WTC11 (cell line): ENCODE measurements at regions not wholly inside any gene's neighbourhood (a gene's known extent, or its start where the extent isn't known, plus 50 kb on each side); places are given as distances from the start of the nearest gene placed in this dataset.

Experiments used
- ATAC-seq: fragments of 200-7000 bp; cut with Tn5 transposase; 2 replicates; pipeline ENCODE4 v1.10.0; 2021; ENCODE audit warnings: mild to moderate bottlenecking, moderate library complexity
- CTCF ChIA-PET: fragments of 300-600 bp; sonication (Branson Sonifier 250); formaldehyde crosslinking; loops from one replicate; lab custom pipeline; 2021; ENCODE audit warnings: antibody characterized with exemption; lab: Charles Lee
- POLR2A ChIA-PET: fragments of 350-600 bp; sonication (Branson Sonifier 250); formaldehyde crosslinking; loops from one replicate; lab custom pipeline; 2021; ENCODE audit warnings: antibody characterized with exemption; lab: Charles Lee
- DNase-seq: peaks from one replicate; pipeline ENCODE4 v3.0.0; 2021; ENCODE audit warnings: low spot score
- H3K27ac Mint-ChIP-seq: 2 replicates; pipeline ENCODE4 v1.8.0; 2021; ENCODE audit warnings: mixed read lengths
- H3K27me3 Mint-ChIP-seq: 2 replicates; pipeline ENCODE4 v1.8.0; 2021; ENCODE audit warnings: low read depth, mild to moderate bottlenecking, moderate library complexity, mixed read lengths
- H3K36me3 Mint-ChIP-seq: 2 replicates; pipeline ENCODE4 v1.8.0; 2021; ENCODE audit warnings: mixed read lengths
- H3K4me1 Mint-ChIP-seq: 2 replicates; pipeline ENCODE4 v1.8.0; 2022; ENCODE audit warnings: mixed read lengths
- H3K4me3 Mint-ChIP-seq: 2 replicates; pipeline ENCODE4 v1.8.0; 2021; ENCODE audit warnings: mild to moderate bottlenecking, moderate library complexity, mixed read lengths
- H3K9me3 Mint-ChIP-seq: 2 replicates; pipeline ENCODE4 v1.8.0; 2021; ENCODE audit warnings: mixed read lengths
- ATF1 ChIP-seq: sonication (generic); formaldehyde crosslinking; IDR thresholded peaks from 2 replicates; pipeline ENCODE4 v1.8.1; 2023; ENCODE audit warnings: mild to moderate bottlenecking, moderate library complexity, missing genetic modification reagents
- FOXJ3 ChIP-seq: sonication (generic); formaldehyde crosslinking; IDR thresholded peaks from 2 replicates; pipeline ENCODE4 v1.9.0; 2021; ENCODE audit warnings: missing genetic modification reagents, mild to moderate bottlenecking, borderline replicate concordance
- FOXP1 ChIP-seq: sonication (generic); formaldehyde crosslinking; IDR thresholded peaks from 2 replicates; pipeline ENCODE4 v1.8.0; 2022; ENCODE audit warnings: missing genetic modification reagents, mild to moderate bottlenecking, moderate library complexity, borderline replicate concordance
- GRHL2 ChIP-seq: fragments of 250-450 bp; sonication (Bioruptor Pico); IDR thresholded peaks from 2 replicates; pipeline ENCODE4 v1.8.0; 2022; ENCODE audit warnings: mild to moderate bottlenecking, moderate library complexity; ENCODE audit not compliant: insufficient replicate concordance, severe bottlenecking
- HMGA2 ChIP-seq: fragments of 250-450 bp; sonication (Bioruptor Pico); IDR thresholded peaks from 2 replicates; pipeline ENCODE4 v1.4.0; 2021; ENCODE audit warnings: mild to moderate bottlenecking, moderate library complexity
- JAZF1 ChIP-seq: fragments of 250-450 bp; sonication (Bioruptor Pico); IDR thresholded peaks from 2 replicates; pipeline ENCODE4 v1.9.0; 2021; ENCODE audit warnings: moderate library complexity, mild to moderate bottlenecking, inconsistent platforms
- JUN ChIP-seq: sonication (generic); formaldehyde crosslinking; IDR thresholded peaks from 2 replicates; pipeline ENCODE4 v1.8.0; 2023; ENCODE audit warnings: mild to moderate bottlenecking, missing genetic modification reagents
- KAT7 ChIP-seq: sonication (generic); formaldehyde crosslinking; IDR thresholded peaks from 2 replicates; pipeline ENCODE4 v1.8.1; 2023; ENCODE audit warnings: missing genetic modification reagents, mild to moderate bottlenecking, borderline replicate concordance
- TCF7 ChIP-seq: sonication (generic); formaldehyde crosslinking; IDR thresholded peaks from 2 replicates; pipeline ENCODE4 v1.8.0; 2022; ENCODE audit warnings: mild to moderate bottlenecking, low read depth, missing genetic modification reagents, moderate library complexity
- ZBTB21 ChIP-seq: sonication (generic); formaldehyde crosslinking; IDR thresholded peaks from 2 replicates; pipeline ENCODE4 v1.8.1; 2023; ENCODE audit warnings: mild to moderate bottlenecking, missing genetic modification reagents, borderline replicate concordance
- ZNF263 ChIP-seq: sonication (generic); formaldehyde crosslinking; IDR thresholded peaks from 2 replicates; pipeline ENCODE4 v1.8.1; 2022; ENCODE audit warnings: low read depth, mild to moderate bottlenecking, moderate library complexity, missing genetic modification reagents
- ZNF423 ChIP-seq: fragments of 250-450 bp; sonication (Bioruptor Pico); IDR thresholded peaks from 2 replicates; pipeline ENCODE4 v2.1.2; 2022; ENCODE audit warnings: mild to moderate bottlenecking, moderate library complexity
- TF ChIP-seq, protein P1 (sequence below): fragments of 250-450 bp; sonication (Bioruptor Pico); IDR thresholded peaks from 2 replicates; pipeline ENCODE4 v1.9.0; 2021; ENCODE audit warnings: moderate library complexity, mild to moderate bottlenecking, inconsistent platforms, borderline replicate concordance
- TF ChIP-seq, protein P2 (sequence below): sonication (generic); formaldehyde crosslinking; conservative IDR thresholded peaks from 2 replicates; pipeline ENCODE4 v1.8.1; 2023; ENCODE audit warnings: mild to moderate bottlenecking, low read depth, missing genetic modification reagents, moderate library complexity
- TF ChIP-seq, protein P3 (sequence below): sonication (generic); formaldehyde crosslinking; IDR thresholded peaks from 2 replicates; pipeline ENCODE4 v1.8.1; 2022; ENCODE audit warnings: low read depth, missing genetic modification reagents, borderline replicate concordance
- TF ChIP-seq, protein P4 (sequence below): fragments of 250-450 bp; sonication (Bioruptor Pico); conservative IDR thresholded peaks from 2 replicates; pipeline ENCODE4 v1.9.0; 2021; ENCODE audit warnings: mild to moderate bottlenecking
- TF ChIP-seq, protein P5 (sequence below): sonication (generic); formaldehyde crosslinking; IDR thresholded peaks from 2 replicates; pipeline ENCODE4 v1.8.1; 2023; ENCODE audit warnings: mild to moderate bottlenecking, missing genetic modification reagents, borderline replicate concordance
- TF ChIP-seq, protein P6 (sequence below): sonication (generic); formaldehyde crosslinking; IDR thresholded peaks from 2 replicates; pipeline ENCODE4 v1.8.1; 2022; ENCODE audit warnings: mild to moderate bottlenecking, missing genetic modification reagents, moderate library complexity, borderline replicate concordance

DNA sequence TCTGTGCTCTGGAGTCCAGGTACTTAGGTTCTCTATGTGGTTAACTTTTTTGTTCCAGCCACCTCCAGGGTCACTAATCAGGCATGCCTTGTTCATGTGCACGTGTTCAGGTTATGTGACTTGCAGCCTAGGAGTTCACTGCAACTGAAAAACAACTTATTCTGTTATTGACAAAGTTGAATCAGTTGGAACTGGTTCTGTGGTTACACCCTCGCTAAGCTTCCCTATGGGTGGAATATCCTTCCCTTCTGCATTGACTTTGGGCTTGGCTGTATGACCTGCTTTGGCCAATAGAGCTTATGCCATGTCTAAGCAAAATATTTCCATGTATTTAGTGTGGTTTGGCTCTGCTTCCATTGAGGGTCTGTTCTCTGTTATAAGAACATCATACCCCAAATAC is 66.0 kb upstream of the DNAH14 start (continued):
- TF ChIP-seq, protein P1, sequence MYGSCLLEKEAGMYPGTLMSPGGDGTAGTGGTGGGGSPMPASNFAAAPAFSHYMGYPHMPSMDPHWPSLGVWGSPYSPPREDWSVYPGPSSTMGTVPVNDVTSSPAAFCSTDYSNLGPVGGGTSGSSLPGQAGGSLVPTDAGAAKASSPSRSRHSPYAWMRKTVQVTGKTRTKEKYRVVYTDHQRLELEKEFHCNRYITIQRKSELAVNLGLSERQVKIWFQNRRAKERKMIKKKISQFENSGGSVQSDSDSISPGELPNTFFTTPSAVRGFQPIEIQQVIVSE (CRISPR knock-in tag), result no peak
- TF ChIP-seq, protein P2, sequence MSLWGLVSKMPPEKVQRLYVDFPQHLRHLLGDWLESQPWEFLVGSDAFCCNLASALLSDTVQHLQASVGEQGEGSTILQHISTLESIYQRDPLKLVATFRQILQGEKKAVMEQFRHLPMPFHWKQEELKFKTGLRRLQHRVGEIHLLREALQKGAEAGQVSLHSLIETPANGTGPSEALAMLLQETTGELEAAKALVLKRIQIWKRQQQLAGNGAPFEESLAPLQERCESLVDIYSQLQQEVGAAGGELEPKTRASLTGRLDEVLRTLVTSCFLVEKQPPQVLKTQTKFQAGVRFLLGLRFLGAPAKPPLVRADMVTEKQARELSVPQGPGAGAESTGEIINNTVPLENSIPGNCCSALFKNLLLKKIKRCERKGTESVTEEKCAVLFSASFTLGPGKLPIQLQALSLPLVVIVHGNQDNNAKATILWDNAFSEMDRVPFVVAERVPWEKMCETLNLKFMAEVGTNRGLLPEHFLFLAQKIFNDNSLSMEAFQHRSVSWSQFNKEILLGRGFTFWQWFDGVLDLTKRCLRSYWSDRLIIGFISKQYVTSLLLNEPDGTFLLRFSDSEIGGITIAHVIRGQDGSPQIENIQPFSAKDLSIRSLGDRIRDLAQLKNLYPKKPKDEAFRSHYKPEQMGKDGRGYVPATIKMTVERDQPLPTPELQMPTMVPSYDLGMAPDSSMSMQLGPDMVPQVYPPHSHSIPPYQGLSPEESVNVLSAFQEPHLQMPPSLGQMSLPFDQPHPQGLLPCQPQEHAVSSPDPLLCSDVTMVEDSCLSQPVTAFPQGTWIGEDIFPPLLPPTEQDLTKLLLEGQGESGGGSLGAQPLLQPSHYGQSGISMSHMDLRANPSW (CRISPR knock-in tag), result no peak
- no peak for TF ChIP-seq JAZF1 (CRISPR knock-in tag)

DNA sequence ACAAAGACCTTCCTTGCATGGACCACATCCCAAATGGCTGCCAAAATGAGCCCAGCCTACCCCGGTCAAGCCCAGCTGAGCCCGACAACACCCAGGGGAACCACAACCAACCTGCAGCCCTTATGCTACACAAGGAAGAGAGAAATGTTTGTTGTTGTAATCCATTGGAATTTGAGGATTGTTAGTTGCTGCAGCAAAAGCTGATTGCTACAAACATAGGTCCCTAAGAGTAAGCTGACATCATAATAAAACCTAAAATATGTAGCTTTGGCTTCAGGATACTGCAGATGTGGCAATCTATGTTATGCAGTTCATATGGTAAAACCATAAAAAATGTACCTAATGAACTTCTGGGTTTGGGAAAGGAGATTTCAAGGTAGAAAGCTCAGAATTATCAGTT is 65.5 kb upstream of the DNAH14 start:
- TF ChIP-seq FOXP1 (no peak), GRHL2 (CRISPR knock-in tag) (no peak)
- TF ChIP-seq, protein P3, sequence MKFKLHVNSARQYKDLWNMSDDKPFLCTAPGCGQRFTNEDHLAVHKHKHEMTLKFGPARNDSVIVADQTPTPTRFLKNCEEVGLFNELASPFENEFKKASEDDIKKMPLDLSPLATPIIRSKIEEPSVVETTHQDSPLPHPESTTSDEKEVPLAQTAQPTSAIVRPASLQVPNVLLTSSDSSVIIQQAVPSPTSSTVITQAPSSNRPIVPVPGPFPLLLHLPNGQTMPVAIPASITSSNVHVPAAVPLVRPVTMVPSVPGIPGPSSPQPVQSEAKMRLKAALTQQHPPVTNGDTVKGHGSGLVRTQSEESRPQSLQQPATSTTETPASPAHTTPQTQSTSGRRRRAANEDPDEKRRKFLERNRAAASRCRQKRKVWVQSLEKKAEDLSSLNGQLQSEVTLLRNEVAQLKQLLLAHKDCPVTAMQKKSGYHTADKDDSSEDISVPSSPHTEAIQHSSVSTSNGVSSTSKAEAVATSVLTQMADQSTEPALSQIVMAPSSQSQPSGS, result no peak
- H3K4me3 Mint-ChIP-seq, result no peak overlapping the region
- CTCF ChIA-PET, result interaction anchor here (1.1 to 3.9 kb wide), 2 partner anchors 11 to 351 kb away, joined by 3 to 38 read pairs; no protein-coding TSS in a partner anchor
- H3K36me3 Mint-ChIP-seq, result 0 out of 2 replicates have a peak, but pooled peaks cover 8% of the 10 kb centered on the region
- H3K4me1 Mint-ChIP-seq, result no peaks in the 10 kb centered on the region
- no peak for ATAC-seq
- H3K27me3 Mint-ChIP-seq, result no peaks in the 10 kb centered on the region
- no peak overlapping the region for H3K27ac Mint-ChIP-seq
- no peak for DNase-seq
- H3K9me3 Mint-ChIP-seq, result peaks cover 23% of the 10 kb centered on the region
- POLR2A ChIA-PET, result no interaction called here

DNA sequence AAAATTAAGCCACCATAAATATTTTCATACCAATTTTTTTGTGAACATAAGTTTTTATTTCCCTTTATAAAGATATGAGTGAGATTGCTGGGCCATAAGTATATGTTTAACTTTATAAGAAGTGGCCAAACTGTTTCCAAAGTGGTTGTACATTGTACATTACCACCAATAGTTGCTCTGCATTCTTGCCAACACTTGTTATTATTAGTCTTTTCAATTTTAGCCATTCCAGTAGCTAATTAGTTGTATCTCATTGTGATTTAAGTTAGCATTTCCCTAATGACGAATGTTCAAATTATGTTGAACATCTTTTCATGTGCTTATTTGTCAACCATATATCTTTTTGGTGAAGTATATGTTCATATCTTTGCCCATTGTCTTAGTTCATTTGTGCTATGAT is 64.0 kb upstream of the DNAH14 start:
- ChIA-PET POLR2A (no interaction called here), CTCF (no interaction called here)
- H3K9me3 Mint-ChIP-seq, result peaks cover 23% of the 10 kb centered on the region
- H3K4me3 Mint-ChIP-seq, result no peak overlapping the region
- TF ChIP-seq FOXP1, result no peak
- DNase-seq, result no peak
- ATAC-seq, result no peak
- H3K27ac Mint-ChIP-seq, result no peak overlapping the region
- H3K4me1 Mint-ChIP-seq, result no peaks in the 10 kb centered on the region
- H3K27me3 Mint-ChIP-seq, result no peaks in the 10 kb centered on the region
- 0 out of 2 replicates have a peak, but pooled peaks cover 8% of the 10 kb centered on the region for H3K36me3 Mint-ChIP-seq

DNA sequence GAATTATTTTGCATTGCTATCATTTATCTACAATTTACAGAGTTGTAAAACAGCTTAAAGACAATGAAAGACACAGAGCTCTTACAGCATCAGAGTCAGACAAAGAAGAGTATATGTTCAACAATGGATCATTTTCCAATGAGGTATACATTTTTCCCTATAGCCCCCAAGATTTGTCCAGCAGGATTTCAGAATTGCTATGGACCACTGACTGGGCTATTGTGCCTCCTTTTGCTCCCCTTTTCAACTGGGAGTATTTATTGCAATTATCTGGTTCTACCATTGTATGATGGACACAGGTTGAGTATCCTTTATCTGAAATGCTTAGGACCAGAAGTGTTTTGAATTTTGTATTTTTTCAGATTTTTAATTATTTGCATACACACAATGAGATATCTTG is 62.5 kb upstream of the DNAH14 start:
- CTCF ChIA-PET, result no interaction called here
- ATAC-seq, result no peak
- DNase-seq, result no peak
- Mint-ChIP-seq H3K9me3 (peaks cover 23% of the 10 kb centered on the region), H3K4me3 (no peak overlapping the region), H3K4me1 (no peaks in the 10 kb centered on the region), H3K36me3 (0 out of 2 replicates have a peak, but pooled peaks cover 8% of the 10 kb centered on the region), H3K27ac (no peak overlapping the region), H3K27me3 (no peaks in the 10 kb centered on the region)
- POLR2A ChIA-PET, result no interaction called here
- TF ChIP-seq, protein P4, sequence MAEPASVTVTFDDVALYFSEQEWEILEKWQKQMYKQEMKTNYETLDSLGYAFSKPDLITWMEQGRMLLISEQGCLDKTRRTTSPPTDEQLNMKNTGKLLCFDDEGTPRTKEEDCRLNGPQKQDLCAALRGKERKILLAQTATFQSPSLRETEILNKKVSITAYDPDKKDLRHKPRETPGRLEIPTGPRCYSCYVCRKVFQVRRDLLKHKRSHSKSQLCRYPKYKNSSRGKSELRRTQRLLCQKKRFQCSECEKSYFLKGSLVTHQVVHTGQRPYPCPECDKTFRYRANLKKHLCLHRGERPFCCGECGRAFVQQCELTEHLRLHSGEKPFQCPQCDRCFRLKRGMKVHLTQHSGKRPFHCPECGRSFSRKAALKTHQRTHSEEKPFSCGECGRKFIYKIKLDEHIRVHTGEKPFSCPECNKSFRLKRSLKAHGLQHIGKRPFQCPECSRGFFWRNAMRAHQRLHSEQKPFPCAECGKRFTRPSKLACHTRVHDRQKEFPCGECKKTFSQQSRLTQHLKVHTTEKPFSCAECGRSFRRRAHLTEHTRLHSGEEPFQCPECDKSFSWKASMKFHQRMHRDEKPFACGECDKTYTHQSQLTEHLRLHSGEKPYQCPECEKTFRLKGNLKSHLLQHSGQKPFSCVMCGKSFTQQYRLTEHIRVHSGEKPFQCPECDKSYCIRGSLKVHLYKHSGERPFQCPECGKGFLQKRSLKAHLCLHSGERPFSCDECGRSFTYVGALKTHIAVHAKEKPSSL (CRISPR knock-in tag), result no peak
- TF ChIP-seq ZNF263 (CRISPR knock-in tag) (no peak), ZBTB21 (no peak), ATF1 (CRISPR knock-in tag) (no peak), KAT7 (CRISPR knock-in tag) (no peak), JAZF1 (CRISPR knock-in tag) (no peak), FOXJ3 (CRISPR knock-in tag) (no peak), HMGA2 (CRISPR knock-in tag) (no peak), TCF7 (CRISPR knock-in tag) (no peak), ZNF423 (no peak), JUN (CRISPR knock-in tag) (no peak)
- TF ChIP-seq, protein P5, sequence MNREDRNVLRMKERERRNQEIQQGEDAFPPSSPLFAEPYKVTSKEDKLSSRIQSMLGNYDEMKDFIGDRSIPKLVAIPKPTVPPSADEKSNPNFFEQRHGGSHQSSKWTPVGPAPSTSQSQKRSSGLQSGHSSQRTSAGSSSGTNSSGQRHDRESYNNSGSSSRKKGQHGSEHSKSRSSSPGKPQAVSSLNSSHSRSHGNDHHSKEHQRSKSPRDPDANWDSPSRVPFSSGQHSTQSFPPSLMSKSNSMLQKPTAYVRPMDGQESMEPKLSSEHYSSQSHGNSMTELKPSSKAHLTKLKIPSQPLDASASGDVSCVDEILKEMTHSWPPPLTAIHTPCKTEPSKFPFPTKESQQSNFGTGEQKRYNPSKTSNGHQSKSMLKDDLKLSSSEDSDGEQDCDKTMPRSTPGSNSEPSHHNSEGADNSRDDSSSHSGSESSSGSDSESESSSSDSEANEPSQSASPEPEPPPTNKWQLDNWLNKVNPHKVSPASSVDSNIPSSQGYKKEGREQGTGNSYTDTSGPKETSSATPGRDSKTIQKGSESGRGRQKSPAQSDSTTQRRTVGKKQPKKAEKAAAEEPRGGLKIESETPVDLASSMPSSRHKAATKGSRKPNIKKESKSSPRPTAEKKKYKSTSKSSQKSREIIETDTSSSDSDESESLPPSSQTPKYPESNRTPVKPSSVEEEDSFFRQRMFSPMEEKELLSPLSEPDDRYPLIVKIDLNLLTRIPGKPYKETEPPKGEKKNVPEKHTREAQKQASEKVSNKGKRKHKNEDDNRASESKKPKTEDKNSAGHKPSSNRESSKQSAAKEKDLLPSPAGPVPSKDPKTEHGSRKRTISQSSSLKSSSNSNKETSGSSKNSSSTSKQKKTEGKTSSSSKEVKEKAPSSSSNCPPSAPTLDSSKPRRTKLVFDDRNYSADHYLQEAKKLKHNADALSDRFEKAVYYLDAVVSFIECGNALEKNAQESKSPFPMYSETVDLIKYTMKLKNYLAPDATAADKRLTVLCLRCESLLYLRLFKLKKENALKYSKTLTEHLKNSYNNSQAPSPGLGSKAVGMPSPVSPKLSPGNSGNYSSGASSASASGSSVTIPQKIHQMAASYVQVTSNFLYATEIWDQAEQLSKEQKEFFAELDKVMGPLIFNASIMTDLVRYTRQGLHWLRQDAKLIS (CRISPR knock-in tag), result no peak
- TF ChIP-seq, protein P6, sequence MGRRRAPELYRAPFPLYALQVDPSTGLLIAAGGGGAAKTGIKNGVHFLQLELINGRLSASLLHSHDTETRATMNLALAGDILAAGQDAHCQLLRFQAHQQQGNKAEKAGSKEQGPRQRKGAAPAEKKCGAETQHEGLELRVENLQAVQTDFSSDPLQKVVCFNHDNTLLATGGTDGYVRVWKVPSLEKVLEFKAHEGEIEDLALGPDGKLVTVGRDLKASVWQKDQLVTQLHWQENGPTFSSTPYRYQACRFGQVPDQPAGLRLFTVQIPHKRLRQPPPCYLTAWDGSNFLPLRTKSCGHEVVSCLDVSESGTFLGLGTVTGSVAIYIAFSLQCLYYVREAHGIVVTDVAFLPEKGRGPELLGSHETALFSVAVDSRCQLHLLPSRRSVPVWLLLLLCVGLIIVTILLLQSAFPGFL, result no peak
